ENCODE measurements at regions not wholly inside any gene's neighbourhood (a gene's known extent, or its start where the extent isn't known, plus 50 kb on each side); places are given as distances from the start of the nearest gene placed in this dataset.

GRCh38 chr5:99068944-99069650 is 140.3 kb upstream of the CHD1 start:
- TF ChIP-seq CTCF (IDR thresholded peaks at IDR 0.05; ENCODE audit: borderline replicate concordance, extremely low read depth, low read length, poor library complexity, severe bottlenecking) (no peak), EZH2 (IDR thresholded peaks at IDR 0.05; ENCODE audit: borderline replicate concordance, low read depth, low read length, severe bottlenecking) (no peak)
